NB4 (cell line): ENCODE measurements at regions not wholly inside any gene's neighbourhood (a gene's known extent, or its start where the extent isn't known, plus 50 kb on each side); places are given as distances from the start of the nearest gene placed in this dataset.

Source experiments
- MYC ChIP-seq: IDR thresholded peaks from 2 replicates; pipeline ENCODE4 v1.6.1; 2011; ENCODE audit warnings: low read depth, low read length
- POLR2A ChIP-seq: IDR thresholded peaks from 2 replicates; pipeline ENCODE4 v1.6.1; 2011; ENCODE audit warnings: mild to moderate bottlenecking; ENCODE audit not compliant: insufficient read length; ENCODE audit errors: extremely low read depth

GRCh38 chr2:146978577-146979555 is 866.0 kb upstream of the ACVR2A start:
- TF ChIP-seq MYC (no peak), POLR2A (no peak)
